ENCODE measurements at regions not wholly inside any gene's neighbourhood (a gene's known extent, or its start where the extent isn't known, plus 50 kb on each side); places are given as distances from the start of the nearest gene placed in this dataset.

DNA sequence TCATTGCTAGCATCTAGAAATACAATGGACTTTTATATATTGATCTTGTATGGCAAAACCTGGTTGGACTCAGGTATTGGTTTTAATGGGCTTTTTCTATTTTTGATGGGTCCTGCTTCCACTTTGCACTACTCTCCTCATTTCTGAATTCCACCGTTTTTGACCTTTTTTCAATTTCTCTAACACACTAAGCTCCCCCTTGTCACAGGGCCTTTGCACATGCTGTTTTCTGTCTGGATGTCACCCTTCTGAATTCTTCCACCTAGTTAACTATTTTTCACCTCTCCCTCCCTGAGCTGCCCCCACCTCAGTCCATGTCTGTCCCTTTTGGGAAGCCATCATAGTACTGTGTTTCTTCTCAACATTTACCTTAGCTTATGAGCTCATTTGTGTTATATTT lies 112.7 kb upstream of the FRMD6 start:
- TF ChIP-seq CTCF (IDR thresholded peaks at IDR 0.05; ENCODE audit: borderline replicate concordance, insufficient read depth, low read depth, low read length): no peak

DNA sequence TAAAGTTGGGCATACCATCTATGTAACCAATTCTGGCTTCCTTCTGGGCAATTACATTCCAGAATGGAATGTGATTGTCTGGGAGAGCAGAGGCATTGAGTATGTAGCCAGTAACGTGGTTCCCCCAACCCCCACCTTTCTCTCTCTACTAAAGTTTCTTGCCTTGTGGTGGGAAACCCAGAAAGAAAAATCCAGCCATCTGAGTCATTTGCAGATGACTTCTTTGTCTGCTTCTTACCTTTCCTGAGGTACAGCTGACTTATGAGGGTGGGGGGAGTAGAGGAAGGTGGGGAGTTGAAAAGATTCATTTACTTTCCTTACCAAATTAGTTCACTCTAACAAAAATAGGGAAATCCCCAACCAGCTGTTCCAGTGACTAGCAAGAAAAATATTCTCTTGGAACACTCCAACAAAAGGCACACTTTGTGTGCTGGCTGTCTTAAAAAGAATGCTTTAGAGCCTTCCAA lies 112.1 kb upstream of the FRMD6 start:
- no peak for TF ChIP-seq CTCF (IDR thresholded peaks at IDR 0.05; ENCODE audit: borderline replicate concordance, insufficient read depth, low read depth, low read length)
- no peak overlapping the region for H3K4me3 ChIP-seq (ENCODE audit: low read depth, low read length)

More for the DNA sequence above, 112.7 kb upstream of the FRMD6 start:
- H3K4me3 ChIP-seq (ENCODE audit: low read depth, low read length): no peak overlapping the region

DNA sequence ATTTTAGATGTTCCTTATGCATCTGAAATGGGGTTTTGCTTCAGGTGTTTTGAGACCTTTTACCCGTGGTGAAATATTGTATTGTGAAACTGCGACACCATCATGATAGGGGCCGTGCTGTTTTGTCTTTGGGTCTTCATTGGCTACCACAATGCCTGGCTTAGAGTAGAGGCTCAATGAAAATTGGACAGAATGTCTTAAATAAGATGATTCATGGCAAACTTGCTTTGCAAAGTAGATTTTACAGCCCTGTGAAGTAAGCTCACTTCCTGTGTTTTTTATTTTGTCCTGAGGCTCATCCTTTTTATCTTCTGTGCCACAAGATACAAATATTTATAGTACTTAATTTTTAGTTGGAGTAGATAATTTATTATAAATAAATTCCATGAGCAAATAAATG lies 111.3 kb upstream of the FRMD6 start:
- TF ChIP-seq CTCF (IDR thresholded peaks at IDR 0.05; ENCODE audit: borderline replicate concordance, insufficient read depth, low read depth, low read length): no peak
- no peak overlapping the region for H3K4me3 ChIP-seq (ENCODE audit: low read depth, low read length)

- no peak overlapping the region for H3K4me3 ChIP-seq (ENCODE audit: low read depth, low read length)
- TF ChIP-seq CTCF (IDR thresholded peaks at IDR 0.05; ENCODE audit: borderline replicate concordance, insufficient read depth, low read depth, low read length): no peak
Observed at GRCh38 chr14:51544471-51544870, 107.2 kb upstream of the FRMD6 start.

GRCh38 chr14:51544901-51545300 lies 106.8 kb upstream of the FRMD6 start:
- H3K4me3 ChIP-seq (ENCODE audit: low read depth, low read length): no peak overlapping the region

GRCh38 chr14:51545396-51545795 lies 106.3 kb upstream of the FRMD6 start:
- no peak for TF ChIP-seq CTCF (IDR thresholded peaks at IDR 0.05; ENCODE audit: borderline replicate concordance, insufficient read depth, low read depth, low read length)
- H3K4me3 ChIP-seq (ENCODE audit: low read depth, low read length): no peak overlapping the region

More at GRCh38 chr14:51544901-51545300, 106.8 kb upstream of the FRMD6 start:
- TF ChIP-seq CTCF (IDR thresholded peaks at IDR 0.05; ENCODE audit: borderline replicate concordance, insufficient read depth, low read depth, low read length): no peak

- TF ChIP-seq CTCF (IDR thresholded peaks at IDR 0.05; ENCODE audit: borderline replicate concordance, insufficient read depth, low read depth, low read length): no peak
- no peak overlapping the region for H3K4me3 ChIP-seq (ENCODE audit: low read depth, low read length)
Observed at GRCh38 chr14:51546099-51546498, 105.6 kb upstream of the FRMD6 start.

Measured in GM12875 (cell line).